ENCODE measurements at regions not wholly inside any gene's neighbourhood (a gene's known extent, or its start where the extent isn't known, plus 50 kb on each side); places are given as distances from the start of the nearest gene placed in this dataset.

DNA sequence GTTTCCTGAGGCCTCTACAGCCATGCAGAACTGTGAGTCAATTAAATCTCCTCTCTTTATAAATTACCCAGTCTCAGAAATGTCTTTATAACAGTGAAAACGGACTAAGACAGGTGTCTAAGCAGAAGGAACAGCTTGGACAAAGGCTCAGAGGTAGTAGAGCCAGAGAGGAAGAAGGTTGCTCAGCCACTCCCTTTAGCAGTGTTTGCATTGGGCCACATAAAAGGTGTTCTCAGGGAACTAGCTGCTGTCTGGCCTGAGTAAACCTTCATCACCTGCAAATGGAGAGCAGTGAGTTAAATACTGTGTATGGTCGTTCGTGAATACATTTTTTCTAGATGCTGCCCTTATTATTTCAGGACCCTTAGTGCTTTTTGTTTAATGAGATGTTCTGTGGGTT, 383.4 kb downstream of the EFNB2 start:
- TF ChIP-seq, protein P1, sequence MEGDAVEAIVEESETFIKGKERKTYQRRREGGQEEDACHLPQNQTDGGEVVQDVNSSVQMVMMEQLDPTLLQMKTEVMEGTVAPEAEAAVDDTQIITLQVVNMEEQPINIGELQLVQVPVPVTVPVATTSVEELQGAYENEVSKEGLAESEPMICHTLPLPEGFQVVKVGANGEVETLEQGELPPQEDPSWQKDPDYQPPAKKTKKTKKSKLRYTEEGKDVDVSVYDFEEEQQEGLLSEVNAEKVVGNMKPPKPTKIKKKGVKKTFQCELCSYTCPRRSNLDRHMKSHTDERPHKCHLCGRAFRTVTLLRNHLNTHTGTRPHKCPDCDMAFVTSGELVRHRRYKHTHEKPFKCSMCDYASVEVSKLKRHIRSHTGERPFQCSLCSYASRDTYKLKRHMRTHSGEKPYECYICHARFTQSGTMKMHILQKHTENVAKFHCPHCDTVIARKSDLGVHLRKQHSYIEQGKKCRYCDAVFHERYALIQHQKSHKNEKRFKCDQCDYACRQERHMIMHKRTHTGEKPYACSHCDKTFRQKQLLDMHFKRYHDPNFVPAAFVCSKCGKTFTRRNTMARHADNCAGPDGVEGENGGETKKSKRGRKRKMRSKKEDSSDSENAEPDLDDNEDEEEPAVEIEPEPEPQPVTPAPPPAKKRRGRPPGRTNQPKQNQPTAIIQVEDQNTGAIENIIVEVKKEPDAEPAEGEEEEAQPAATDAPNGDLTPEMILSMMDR (conservative IDR thresholded peaks at IDR 0.05; ENCODE audit: low read length) = no peak
- TF ChIP-seq EZH2phosphoT487 (IDR thresholded peaks at IDR 0.05; ENCODE audit: borderline replicate concordance, low read depth, low read length) = no peak

Measured in OCI-LY7 (cell line).